ENCODE measurements at regions not wholly inside any gene's neighbourhood (a gene's known extent, or its start where the extent isn't known, plus 50 kb on each side); places are given as distances from the start of the nearest gene placed in this dataset.

DNA sequence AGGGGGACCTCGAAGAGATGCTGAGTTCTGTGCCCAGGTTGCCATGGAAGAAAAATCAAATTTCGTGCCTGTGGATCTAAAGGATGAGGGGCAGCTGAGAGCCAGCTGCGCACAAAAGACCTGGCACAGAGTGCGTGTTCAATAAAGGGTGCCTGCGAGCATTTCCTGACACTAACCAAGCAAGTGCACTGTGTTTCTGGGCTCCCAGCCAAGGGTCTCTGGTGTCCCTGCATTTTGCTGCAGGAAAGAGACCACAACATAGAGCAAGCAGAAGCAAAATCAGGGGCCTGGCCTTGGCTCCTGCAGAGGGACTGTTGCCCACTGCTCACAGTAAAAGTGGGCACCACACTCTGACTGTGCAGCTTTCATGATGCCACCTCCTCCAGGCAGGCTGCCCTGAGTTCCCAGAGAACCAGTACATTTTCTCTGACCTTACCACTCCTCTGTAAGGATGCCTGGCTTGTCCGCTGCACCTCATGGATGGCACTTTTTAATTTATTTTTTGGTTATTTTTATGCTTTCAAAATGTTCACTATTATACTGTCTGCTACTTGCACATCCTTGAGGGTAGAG, 70.8 kb upstream of the GPR12 start:
- H3K27me3 ChIP-seq (replicated peaks in 1 of 2; ENCODE audit: control insufficient read depth in 2 of 2, insufficient read depth in 2 of 2, low read length in 1 of 2), result peaks cover 0 to 3% of the 10 kb centered on the region in 2 experiments; a peak in 2 of 4 replicates
- H3K27ac ChIP-seq (ENCODE audit: control insufficient read depth, insufficient read depth), result no peak overlapping the region
- H3K79me2 ChIP-seq (ENCODE audit: control insufficient read depth, insufficient read depth, low read length), result no peaks in the 10 kb centered on the region
- no peaks in the 10 kb centered on the region for H4K20me1 ChIP-seq (ENCODE audit: control insufficient read depth, insufficient read depth)
- ChIA-PET SMC1A (ENCODE audit: uncharacterized antibody, unreplicated experiment) (interaction anchor here (0.6 kb wide), 1 partner anchor 141 kb away, joined by 3 read pairs; no protein-coding TSS in a partner anchor), CTCF (no interaction called here), RAD21 (ENCODE audit: unreplicated experiment) (no interaction called here), POLR2A (no interaction called here)
- H3K4me3 ChIP-seq, result no peak overlapping the region
- no peak overlapping the region for H3K9ac ChIP-seq (ENCODE audit: control insufficient read depth, insufficient read depth, low read length)
- no TSS peak for BruUV-seq (replicated peaks)
- FAIRE-seq, result no peak
- 29% methylated on average over 6 of the region's 6 CpGs for WGBS (ENCODE audit: insufficient coverage, insufficient replicate concordance, low lambda C conversion rate, missing lambda C conversion rate)
- H3K9me3 ChIP-seq (replicated peaks; ENCODE audit: control insufficient read depth, insufficient read depth, low read length), result no peaks in the 10 kb centered on the region
- intact Hi-C loops (cut with micrococcal nuclease; ENCODE audit: unreplicated experiment), result no loop called here
- no peaks in the 10 kb centered on the region for H3K36me3 ChIP-seq (ENCODE audit: control insufficient read depth in 2 of 2, insufficient read depth in 2 of 2, low read length in 1 of 2)
- no peaks in the 10 kb centered on the region for H3K4me1 ChIP-seq (ENCODE audit: control insufficient read depth, insufficient read depth, low read length)
- DNase-seq (ENCODE audit: low read depth, low spot score), result no peak
- H3K4me2 ChIP-seq (ENCODE audit: control insufficient read depth, insufficient read depth), result no peak overlapping the region
- ATAC-seq, result no peak
- in situ Hi-C loops (cut with MboI), result no loop called here
- no peak overlapping the region for H2AFZ ChIP-seq (ENCODE audit: control insufficient read depth, low read depth, low read length)
- TF ChIP-seq NBN (IDR thresholded peaks at IDR 0.05) (no peak), RB1 (IDR thresholded peaks at IDR 0.05; ENCODE audit: borderline replicate concordance) (no peak), POLR2A (IDR thresholded peaks at IDR 0.05; ENCODE audit: low read depth, low read length) (no peak), RFX5 (IDR thresholded peaks at IDR 0.05; ENCODE audit: low read depth, low read length) (no peak), ZNF592 (IDR thresholded peaks at IDR 0.05) (no peak), KLF5 (IDR thresholded peaks at IDR 0.05; ENCODE audit: partially characterized antibody) (no peak), JUND (IDR thresholded peaks at IDR 0.05; ENCODE audit: low read depth, low read length) (no peak), POU2F2 (IDR thresholded peaks at IDR 0.05; ENCODE audit: borderline replicate concordance, low read depth, low read length) (no peak), SP1 (IDR thresholded peaks at IDR 0.05; ENCODE audit: low read depth, low read length) (no peak), RELB (IDR thresholded peaks at IDR 0.05; ENCODE audit: low read depth) (no peak), NR2C1 (IDR thresholded peaks at IDR 0.05) (no peak), NR2F1 (conservative IDR thresholded peaks at IDR 0.05) (no peak), ZNF24 (IDR thresholded peaks at IDR 0.05) (no peak)
- TF ChIP-seq, protein P1, sequence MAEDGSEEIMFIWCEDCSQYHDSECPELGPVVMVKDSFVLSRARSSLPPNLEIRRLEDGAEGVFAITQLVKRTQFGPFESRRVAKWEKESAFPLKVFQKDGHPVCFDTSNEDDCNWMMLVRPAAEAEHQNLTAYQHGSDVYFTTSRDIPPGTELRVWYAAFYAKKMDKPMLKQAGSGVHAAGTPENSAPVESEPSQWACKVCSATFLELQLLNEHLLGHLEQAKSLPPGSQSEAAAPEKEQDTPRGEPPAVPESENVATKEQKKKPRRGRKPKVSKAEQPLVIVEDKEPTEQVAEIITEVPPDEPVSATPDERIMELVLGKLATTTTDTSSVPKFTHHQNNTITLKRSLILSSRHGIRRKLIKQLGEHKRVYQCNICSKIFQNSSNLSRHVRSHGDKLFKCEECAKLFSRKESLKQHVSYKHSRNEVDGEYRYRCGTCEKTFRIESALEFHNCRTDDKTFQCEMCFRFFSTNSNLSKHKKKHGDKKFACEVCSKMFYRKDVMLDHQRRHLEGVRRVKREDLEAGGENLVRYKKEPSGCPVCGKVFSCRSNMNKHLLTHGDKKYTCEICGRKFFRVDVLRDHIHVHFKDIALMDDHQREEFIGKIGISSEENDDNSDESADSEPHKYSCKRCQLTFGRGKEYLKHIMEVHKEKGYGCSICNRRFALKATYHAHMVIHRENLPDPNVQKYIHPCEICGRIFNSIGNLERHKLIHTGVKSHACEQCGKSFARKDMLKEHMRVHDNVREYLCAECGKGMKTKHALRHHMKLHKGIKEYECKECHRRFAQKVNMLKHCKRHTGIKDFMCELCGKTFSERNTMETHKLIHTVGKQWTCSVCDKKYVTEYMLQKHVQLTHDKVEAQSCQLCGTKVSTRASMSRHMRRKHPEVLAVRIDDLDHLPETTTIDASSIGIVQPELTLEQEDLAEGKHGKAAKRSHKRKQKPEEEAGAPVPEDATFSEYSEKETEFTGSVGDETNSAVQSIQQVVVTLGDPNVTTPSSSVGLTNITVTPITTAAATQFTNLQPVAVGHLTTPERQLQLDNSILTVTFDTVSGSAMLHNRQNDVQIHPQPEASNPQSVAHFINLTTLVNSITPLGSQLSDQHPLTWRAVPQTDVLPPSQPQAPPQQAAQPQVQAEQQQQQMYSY (CRISPR knock-in tag; IDR thresholded peaks at IDR 0.05), result no peak

Measured in GM12878 (cell line).